GM19239 (cell line): ENCODE measurements at regions not wholly inside any gene's neighbourhood (a gene's known extent, or its start where the extent isn't known, plus 50 kb on each side); places are given as distances from the start of the nearest gene placed in this dataset.
"Not testable (repeated sequence)": the region's sequence is repeated elsewhere in the genome, so short reads cannot be mapped to it uniquely, and the experiment has no call there.

ENCODE experiments used
- DNase-seq: peaks from one replicate; pipeline ENCODE4 v3.0.0; 2011; ENCODE audit warnings: low spot score; ENCODE audit not compliant: insufficient read length
- FAIRE-seq: peaks from 2 replicates; lab custom pipeline; 2011; peaks lifted over from hg19 to GRCh38; lab: Jason Lieb, UNC

DNA sequence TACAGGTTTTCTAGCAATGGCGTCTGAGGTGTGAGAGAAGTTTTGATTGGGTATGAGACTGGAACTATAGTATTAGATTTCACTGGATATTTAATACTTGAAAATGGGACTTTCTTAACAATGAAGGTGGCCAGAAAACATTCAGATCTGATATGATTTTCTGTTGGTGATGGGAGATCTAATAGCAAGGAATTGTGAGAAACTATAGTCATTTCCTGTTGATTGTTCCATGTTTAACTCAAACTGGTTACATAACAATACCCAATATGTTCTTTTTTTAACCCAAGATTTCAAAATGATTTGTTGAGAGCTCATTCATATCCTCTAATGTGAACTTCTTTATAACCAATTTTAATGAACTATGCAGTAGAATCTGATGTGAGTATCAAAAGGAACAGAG is 793.2 kb upstream of the RGMB start:
- FAIRE-seq = no peak
- no peak for DNase-seq

DNA sequence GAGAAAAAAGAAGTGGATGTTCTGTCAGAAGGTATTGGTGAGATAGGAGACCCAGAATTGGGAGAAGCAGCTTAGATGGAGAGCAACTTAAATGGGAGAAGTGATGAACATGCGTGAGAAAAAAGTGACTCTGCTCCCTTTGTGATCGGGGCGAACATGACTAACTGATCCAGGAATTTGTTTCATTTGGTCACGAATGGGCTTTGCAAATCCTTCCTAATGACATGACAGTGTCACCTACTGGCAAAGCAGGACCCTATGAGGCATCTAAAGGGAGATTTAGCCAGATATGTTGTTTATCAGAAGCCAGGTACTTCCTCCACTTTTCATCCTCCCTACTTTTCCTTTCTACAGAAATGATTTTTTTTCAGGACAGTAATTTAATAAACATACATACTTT is 787.4 kb upstream of the RGMB start:
- DNase-seq (no peak), FAIRE-seq (no peak)

DNA sequence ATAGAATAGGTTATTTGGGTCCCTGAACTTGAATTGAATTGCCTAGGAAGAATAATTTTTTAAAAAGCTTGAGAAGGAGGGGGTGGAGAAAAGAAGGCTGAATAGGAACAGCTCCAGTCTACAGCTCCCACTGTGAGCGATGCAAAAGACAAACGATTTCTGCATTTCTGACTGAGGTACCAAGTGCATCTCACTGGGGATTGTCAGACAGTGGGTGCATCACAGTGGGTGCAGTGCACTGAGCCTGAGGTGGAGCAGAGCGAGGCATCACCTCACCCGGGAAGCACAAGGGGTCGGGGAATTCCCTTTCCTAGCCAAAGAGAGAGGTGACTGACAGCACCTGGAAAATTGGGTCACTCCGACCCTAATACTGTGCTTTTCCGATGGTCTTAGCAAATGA is 782.2 kb upstream of the RGMB start:
- no peak for DNase-seq
- FAIRE-seq = no peak

DNA sequence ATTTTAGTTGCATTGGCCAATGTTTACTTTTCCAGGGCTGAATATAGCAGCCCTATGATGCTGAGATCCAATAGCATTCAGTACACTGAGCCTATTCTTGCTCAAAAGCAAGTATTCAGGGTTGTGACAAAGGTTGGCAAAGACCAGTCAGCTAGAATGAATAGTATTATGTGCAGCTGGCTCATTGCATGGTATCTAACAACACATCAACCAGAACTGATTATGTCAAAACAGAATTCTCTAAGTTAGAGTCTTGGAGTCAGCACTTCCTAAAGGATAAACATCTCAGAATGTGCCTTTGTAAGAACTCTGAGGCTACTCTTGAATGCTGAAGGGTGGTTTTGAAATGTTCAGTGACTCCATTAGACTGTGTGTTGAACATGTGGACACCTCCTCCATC is 774.5 kb upstream of the RGMB start:
- DNase-seq = no peak
- no peak for FAIRE-seq

DNA sequence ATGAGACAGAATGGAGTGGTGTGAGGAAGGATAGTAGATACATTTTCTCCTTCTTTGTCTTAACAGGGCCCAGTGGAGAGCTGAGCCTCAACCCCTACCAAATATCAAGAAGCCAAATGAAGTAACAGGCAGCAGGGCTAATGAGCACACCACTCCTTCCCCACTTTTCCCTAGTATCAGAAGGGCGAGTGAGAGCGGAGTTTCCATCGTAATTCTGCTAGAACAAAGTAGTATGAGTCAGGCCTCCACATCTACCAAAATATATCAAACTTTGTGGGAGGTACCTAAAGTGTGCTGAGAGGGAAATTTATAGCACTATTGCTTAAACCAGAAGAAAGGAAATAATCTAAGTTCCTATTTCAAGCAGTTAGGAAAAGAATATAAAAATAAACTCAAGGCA is 769.0 kb upstream of the RGMB start:
- DNase-seq (no peak), FAIRE-seq (no peak)

DNA sequence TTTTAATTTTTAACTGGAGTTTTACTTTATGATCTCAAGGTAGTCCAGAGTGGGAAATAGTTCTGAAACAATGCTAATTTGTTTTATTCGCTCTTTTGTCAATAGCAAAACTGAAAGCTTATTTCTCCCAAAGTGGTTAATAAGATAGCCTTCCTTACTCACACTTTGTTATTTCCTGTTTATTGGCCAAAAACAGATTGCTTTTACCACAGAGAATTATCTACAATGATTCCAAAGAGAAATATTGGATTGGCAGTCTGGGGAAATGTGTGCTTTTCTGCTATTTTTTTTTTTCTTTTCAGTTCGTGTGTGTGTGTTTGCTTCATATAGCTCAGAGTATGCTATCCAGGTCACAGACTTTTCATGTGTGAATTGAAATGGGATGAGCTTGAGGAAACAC is 756.7 kb upstream of the RGMB start:
- FAIRE-seq = no peak

DNA sequence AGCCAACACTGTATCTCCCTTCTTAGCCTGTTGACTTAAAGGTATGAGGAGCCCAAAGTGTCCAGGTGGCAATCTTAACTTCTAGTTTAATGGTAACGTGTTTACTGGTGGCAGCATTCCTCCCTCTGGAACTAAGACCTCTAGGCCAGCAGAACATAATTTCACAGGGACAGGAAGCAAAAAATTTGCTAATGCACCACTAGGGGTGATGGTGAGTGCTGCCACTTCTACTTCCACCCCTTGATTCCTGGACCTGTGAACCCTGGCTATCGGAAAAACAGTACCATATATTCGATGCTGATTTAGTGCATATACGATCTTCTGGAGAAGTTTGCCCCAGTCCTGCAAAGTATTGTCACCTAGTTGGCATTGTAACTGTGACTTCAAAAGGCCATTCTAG is 743.2 kb upstream of the RGMB start:
- not testable (repeated sequence) for FAIRE-seq, DNase-seq

More for the DNA sequence above, 756.7 kb upstream of the RGMB start:
- DNase-seq = no peak

DNA sequence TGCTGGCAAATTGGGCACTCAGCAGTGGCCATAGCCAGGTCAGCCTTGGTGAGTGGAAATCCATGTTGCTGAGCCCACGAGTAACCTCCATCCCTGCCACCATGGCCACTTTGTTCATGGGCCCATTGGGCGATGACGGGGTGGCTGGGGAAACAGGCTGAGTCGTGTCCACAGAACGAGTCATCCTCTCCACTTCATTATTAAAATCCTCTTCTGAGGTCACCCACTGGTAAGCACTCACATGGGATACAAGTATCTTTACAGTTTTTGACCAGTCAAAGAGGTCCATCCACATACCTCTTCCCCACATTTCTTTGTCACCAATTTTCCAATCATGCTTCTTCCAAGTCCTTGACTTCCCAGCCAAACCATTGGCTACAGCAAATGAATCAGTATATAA is 742.4 kb upstream of the RGMB start:
- not testable (repeated sequence) for FAIRE-seq, DNase-seq

DNA sequence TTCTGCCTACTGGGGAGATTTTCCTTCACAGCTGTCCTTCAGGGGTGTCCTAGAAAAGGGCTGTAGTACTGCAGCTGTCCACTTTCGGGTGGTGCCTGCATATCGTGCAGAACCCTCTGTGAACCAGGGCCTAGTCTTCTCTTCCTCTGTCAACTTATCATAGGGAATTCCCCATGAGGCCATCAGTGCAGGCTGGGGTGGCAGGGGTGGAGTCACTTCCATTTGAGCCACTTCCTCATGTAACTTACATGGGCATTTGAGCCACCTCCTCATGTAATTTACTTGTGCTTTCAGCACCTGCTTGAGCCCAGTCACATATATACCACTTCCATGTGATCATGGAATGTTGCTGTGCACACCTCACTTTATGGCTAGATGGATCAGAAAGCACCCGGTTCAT is 742.0 kb upstream of the RGMB start:
- no peak for DNase-seq
- FAIRE-seq = no peak

DNA sequence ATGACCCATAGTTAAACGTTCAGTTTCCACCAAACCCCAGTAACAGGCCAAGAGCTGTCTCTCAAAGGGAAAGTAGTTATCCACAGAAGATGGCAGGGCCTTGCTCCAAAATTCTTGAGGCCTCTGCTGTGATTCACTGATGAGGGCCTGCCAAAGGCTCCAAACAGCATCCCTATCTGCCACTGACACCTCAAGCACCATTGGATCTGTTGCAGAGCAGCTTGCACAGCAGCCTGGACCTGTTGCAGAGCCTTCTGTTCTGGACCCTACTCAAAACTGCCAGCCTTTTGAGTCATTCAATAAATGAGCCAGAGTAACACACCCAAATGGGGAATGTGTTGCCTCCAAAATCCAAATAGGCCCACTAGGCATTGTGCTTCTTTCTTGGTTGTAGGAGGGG is 741.5 kb upstream of the RGMB start:
- FAIRE-seq (no peak), DNase-seq (no peak)

DNA sequence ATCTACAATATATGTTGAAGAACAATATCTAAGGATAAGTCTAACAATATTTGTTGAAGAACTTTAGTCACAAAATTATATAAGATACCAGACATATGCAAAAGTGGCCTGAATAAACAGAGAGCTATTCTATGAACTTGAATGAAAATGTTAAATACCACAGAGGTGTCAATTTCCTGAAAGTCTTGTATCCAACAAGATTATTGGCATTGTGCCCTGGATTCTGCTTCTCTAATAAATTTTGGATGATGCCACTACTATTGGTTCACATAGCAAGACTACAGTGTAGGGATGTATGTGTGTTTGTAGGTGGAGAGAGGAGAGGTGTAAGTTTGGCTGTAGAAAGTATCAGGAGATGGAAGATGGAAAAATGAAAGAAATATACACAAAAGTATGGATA is 731.8 kb upstream of the RGMB start:
- FAIRE-seq (no peak), DNase-seq (no peak)

DNA sequence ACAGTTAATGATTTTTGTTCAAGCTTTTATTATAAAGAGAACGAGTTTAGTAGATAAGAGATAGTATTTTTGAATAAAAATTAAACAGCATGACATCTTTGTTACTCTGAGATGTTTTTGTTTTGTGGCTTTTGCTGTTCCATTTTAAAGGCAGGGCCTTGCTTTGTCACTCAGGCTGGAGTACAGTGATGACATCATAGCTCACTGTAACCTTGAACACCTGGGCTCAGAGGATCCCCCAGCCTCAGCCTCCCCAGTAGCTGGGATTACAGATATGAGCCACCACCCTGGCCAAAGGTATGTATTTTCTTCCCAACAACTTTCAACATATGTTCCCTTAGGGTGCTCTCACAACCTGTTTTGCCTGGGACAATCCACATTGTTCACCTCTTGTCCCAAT is 730.9 kb upstream of the RGMB start:
- no peak for FAIRE-seq

DNA sequence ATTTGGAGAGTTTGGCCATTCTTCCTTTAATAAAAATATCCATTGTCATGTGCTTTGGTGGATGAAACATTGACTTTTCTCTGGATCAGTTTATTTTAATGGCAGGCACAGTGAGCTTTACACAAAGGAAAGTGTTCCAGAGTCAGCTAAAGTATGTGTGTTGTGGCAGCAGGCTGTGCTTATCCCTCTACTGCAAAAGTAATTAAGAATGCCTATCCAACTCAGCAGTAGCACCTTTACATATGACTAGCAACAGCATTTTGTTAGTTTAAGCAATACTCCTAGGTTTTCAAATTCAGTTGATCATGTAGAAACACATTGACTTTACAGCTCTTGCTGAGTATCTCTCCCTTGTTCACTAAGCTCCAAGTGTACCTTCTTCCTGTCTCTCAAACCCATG is 730.5 kb upstream of the RGMB start:
- FAIRE-seq (no peak), DNase-seq (no peak)

More for the DNA sequence above, 730.9 kb upstream of the RGMB start:
- DNase-seq = no peak

DNA sequence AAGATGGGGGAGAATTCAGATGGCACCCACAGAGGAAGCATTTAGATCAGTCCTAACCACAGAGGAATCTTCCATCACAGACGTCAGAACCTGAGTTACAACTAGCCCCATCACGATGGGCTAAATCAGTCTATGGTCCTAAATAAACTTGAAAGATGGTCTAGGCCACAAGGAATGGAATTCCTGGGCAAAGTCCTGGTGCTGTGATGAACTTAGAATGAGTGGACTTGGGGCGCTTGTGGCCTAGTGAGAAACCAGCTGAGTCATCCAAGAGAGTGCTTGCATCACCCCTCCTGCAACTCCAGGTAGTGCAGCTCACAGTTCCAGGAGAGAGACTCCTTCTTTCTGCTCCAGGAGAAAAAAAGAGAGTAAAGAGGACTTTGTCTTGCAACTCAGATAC is 722.9 kb upstream of the RGMB start:
- no peak for FAIRE-seq
- no peak for DNase-seq

DNA sequence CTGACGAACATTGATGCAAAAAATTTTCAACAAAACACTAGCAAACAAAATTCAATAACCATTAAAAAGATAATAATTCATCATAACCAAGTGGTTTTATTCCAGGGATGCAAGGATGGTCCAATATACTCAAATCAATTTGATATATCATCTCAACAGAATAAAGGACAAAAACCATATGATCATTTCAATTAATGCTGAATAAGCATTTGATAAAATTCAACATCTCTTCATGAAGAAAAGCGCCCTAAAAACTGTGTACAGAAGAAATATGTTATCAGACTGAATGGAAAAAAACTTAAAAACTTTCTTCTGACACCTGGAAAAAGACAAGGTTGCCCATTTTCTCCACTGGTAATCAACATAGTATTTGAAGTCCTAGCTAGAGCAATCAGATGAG is 720.3 kb upstream of the RGMB start:
- FAIRE-seq (no peak), DNase-seq (no peak)

DNA sequence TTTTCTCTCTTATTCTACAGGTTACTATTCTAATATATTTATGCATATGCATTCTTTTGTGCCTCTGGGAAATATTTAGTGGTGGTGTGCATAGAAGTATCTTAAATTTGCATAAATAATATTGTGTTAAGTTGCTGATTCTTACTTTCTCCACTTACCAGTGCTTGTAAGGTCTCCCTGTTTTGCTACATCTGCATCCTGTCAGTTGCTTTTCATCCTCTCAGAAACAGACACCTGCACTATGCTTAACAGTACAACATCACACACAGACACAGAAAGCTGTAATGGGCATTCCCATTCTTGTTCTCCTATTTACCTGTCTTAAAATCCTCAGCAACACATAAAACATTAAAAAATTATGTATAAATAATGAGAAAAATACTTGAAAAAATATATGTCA is 713.3 kb upstream of the RGMB start:
- no peak for FAIRE-seq
- DNase-seq = no peak

DNA sequence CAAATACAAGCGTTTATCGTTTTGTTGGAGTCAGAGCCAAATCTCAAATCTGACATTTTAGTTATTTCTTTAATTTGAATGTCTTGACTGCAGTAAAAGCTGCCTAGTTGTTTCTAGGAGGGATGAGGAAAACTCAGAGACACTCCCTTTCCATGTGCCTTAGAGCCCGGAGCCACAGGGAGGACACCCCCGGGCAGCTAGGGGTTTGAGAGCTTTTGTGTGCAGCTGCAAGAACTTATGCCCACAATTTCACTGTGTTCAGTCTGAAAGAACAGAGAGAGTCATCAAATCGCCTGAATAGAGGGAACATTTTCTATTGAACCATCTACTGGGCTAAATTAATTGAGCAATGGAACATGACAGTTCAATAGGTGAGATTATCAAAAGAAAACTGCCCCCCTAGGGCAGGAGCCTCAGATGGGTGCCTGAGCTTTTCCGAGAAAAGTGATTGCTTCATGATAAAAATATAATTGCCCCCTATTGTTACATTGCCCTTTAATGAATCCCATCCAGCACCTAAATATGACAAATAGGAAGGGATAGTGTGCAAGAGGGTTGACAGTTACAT is 709.3 kb upstream of the RGMB start:
- DNase-seq = no peak
- FAIRE-seq = no peak

DNA sequence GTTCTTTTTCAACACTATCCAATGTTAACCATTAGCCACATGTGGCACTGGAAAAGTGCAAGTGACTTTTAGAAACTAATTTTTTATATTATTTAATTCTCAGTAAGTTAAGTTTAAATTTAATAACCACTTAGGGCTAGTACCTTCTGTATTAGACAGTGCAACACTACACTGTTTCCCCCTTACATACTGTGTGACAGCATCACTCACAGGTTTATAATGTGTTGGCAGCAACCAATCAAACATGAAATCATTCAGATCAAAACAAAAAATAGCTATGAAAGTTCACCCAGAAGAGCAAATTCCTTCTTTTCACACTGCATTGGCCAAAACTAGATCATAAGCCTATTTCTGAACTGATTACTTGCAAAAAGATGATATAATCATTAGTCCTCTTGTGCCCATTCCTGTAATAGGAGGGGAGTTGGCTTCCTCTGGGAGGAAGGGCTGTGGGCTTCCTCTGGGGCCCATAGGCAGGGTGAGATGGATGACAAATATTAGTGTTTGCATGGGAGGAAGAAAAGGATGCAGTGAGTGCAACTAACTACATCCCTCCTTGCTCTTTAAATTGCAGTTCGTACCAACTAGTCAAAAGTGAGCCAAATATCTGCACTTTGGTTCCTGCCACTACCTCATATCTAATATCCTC is 708.1 kb upstream of the RGMB start:
- no peak for FAIRE-seq
- DNase-seq = no peak

DNA sequence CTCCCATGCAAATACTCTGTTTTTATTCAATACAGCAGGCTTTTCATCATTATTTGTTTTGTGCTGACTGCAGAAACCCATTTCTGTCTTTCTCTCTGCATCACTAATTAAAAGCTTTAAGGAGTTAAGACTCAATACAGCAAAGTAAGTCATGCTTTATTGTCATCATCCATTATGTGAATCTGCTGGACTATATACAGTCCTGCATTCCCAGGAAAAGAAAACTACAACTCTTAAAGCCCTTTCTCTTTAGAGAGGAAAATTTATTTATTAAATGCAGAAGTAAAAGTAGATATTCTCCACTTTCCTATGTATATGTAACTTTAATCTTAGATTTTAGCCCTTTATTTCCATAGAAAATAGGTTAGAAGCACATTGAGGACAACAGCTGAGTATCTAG is 706.6 kb upstream of the RGMB start:
- no peak for DNase-seq
- FAIRE-seq = no peak

DNA sequence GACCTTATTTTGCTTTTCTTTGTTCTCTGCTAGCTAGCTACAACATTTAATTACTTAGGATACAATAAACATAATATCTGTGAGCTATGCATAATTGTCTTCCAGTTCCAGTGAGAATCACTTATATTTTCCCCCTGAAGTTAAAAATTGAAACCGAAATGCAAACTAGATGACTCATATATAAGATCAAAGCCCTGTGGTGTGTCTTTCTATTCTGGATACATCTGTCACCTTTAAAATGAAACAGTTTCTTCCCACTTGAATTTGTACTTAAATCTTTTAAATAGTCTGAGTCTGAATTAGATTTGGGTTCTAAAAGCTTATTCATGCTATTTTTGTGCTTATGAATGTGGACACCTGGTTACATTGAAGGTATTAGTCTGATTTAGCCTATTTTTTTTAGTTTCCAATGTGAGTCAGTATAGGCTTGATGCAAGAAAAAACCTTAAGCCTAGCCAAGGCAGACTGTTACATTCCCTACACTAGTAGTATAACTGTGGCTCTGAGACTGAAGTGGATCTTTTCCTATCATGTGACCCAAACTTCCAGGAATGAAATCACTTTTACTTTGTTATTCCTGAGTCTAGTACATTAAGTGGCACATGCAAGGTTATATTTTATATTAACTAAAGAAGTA is 703.5 kb upstream of the RGMB start:
- DNase-seq = no peak
- FAIRE-seq = no peak

DNA sequence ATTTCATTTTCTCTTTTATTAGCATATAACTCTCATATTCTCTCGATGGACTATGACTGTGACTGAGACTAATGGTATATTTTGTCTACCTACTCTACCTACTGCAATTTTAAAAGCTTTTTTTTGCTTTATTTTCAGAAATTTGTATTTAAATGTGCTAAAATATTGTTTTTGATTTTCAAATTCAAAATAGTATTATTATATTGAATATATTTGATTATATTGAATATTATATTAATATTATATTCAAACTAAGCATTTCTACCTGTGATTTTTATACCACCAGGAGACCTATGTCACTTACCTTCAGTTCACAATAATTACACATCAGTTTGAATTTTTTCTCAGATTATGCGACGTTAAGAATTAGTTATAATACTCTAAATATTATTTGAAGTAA is 700.5 kb upstream of the RGMB start:
- DNase-seq = no peak
- no peak for FAIRE-seq

DNA sequence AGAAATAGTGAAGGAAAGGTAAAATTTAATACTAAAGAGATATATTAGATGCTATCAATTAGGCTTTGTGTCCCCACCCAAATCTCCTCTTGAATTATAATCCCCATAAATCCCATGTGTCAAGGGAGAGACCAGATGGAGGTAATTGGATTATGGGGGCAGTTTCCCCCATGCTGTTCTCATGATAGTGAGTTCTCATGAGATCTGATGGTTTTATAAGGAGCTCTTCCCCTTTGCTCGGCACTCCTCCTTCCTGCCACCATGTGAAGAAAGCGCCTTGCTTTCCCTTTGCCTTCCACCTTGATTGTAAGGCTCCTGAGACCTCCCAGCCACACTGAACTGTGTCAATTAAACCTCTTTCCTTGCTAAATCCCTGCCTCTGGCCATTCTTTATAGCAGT is 697.0 kb upstream of the RGMB start:
- DNase-seq (no peak), FAIRE-seq (no peak)
